ENCODE measurements at regions not wholly inside any gene's neighbourhood (a gene's known extent, or its start where the extent isn't known, plus 50 kb on each side); places are given as distances from the start of the nearest gene placed in this dataset.
"Not testable (repeated sequence)": the region's sequence is repeated elsewhere in the genome, so short reads cannot be mapped to it uniquely, and the experiment has no call there.

- H4K5ac ChIP-seq (ENCODE audit: insufficient read length, low read depth, low read length) = no peak overlapping the region
- H3K9me3 Mint-ChIP-seq = peaks cover 0 to 6% of the 10 kb centered on the region in 2 experiments; a peak in 4 of 5 replicates
- peaks cover 0 to 4% (median 0%) of the 10 kb centered on the region in 3 experiments; a peak in 3 of 7 replicates for H3K36me3 Mint-ChIP-seq (ENCODE audit: insufficient read depth in 1 of 3, low read depth in 3 of 3)
- H3K4me1 Mint-ChIP-seq = peaks cover 8 to 10% of the 10 kb centered on the region in 2 experiments
- no peak overlapping the region for H3T11ph ChIP-seq (ENCODE audit: low read length)
- no peak for DNase-seq
- no peak overlapping the region for H2BK5ac ChIP-seq (ENCODE audit: insufficient read length, low read length)
- TF ChIP-seq CTCF (conservative IDR thresholded peaks at IDR 0.05) = no peak
- H3K4me1 ChIP-seq (ENCODE audit: insufficient read depth, low read length) = no peaks in the 10 kb centered on the region
- H3K23ac ChIP-seq (ENCODE audit: insufficient read length, low read depth, low read length) = no peak overlapping the region
- H2BK20ac ChIP-seq (ENCODE audit: low read depth, low read length, poor library complexity, severe bottlenecking) = no peak overlapping the region
- H3K9me3 ChIP-seq (ENCODE audit: control insufficient read depth, low read depth, low read length) = no peaks in the 10 kb centered on the region
- H3K4ac ChIP-seq (ENCODE audit: low read depth, low read length) = no peak overlapping the region
- no peaks in the 10 kb centered on the region for H3K23me2 ChIP-seq (ENCODE audit: insufficient read length, low read depth, low read length, poor library complexity, severe bottlenecking)
- no peak overlapping the region for H4K91ac ChIP-seq (ENCODE audit: insufficient read length, low read depth, low read length)
- no peak overlapping the region for H3K4me2 ChIP-seq (ENCODE audit: insufficient read depth, insufficient read length, low read length)
- no peak overlapping the region for H2AK5ac ChIP-seq (ENCODE audit: insufficient read length, low read length)
- no peaks in the 10 kb centered on the region for H4K20me1 ChIP-seq (ENCODE audit: control insufficient read depth, insufficient read depth, insufficient read length)
- no peak overlapping the region for H3K18ac ChIP-seq (ENCODE audit: insufficient read length, low read depth, low read length)
- no peak overlapping the region for H3K4me3 Mint-ChIP-seq
- WGBS (ENCODE audit: extremely low coverage, insufficient read length, low lambda C conversion rate) = no CpG with 5 or more reads among the region's 2 CpGs
- no peak overlapping the region for H2BK12ac ChIP-seq (ENCODE audit: insufficient read length, low read depth, low read length)
- H3K27ac ChIP-seq (ENCODE audit: insufficient read length, low read depth, low read length) = no peak overlapping the region
- no peaks in the 10 kb centered on the region for H3K27me3 Mint-ChIP-seq (ENCODE audit: low read depth)
- no peaks in the 10 kb centered on the region for H3K27me3 ChIP-seq (ENCODE audit: insufficient read depth, low read length)
- no peak overlapping the region for H3K27ac Mint-ChIP-seq
- no peak overlapping the region for H3K56ac ChIP-seq (ENCODE audit: insufficient read length, low read depth, low read length)
- H2BK15ac ChIP-seq (ENCODE audit: low read depth, low read length) = no peak overlapping the region
- H3K79me1 ChIP-seq (ENCODE audit: insufficient read depth, low read depth, low read length, poor library complexity, severe bottlenecking) = no peaks in the 10 kb centered on the region
- no peak overlapping the region for H4K8ac ChIP-seq (replicated peaks; ENCODE audit: insufficient read length, low read depth, low read length)
- H3K79me2 ChIP-seq (ENCODE audit: insufficient read depth, low read length) = no peaks in the 10 kb centered on the region
- no peak overlapping the region for H2BK120ac ChIP-seq (ENCODE audit: low read depth, low read length, poor library complexity, severe bottlenecking)
- no peak overlapping the region for H2AFZ ChIP-seq (ENCODE audit: low read length)
- H3K9ac ChIP-seq (ENCODE audit: extremely low read depth, insufficient read length, low read length) = no peak overlapping the region
- no peak overlapping the region for H3K14ac ChIP-seq (ENCODE audit: insufficient read depth, low read length)
Observed at GRCh38 chr3:78511840-78512239, 1256.0 kb downstream of the ROBO1 start.

GRCh38 chr3:78512786-78513185 is 1255.0 kb downstream of the ROBO1 start:
- not testable (repeated sequence) for H3K4ac ChIP-seq (ENCODE audit: low read depth, low read length); H3T11ph ChIP-seq (ENCODE audit: low read length); H2AK5ac ChIP-seq (ENCODE audit: insufficient read length, low read length); H3K4me1 ChIP-seq (ENCODE audit: insufficient read depth, low read length); H2AFZ ChIP-seq (ENCODE audit: low read length); H3K27me3 Mint-ChIP-seq (ENCODE audit: low read depth); H2BK120ac ChIP-seq (ENCODE audit: low read depth, low read length, poor library complexity, severe bottlenecking); H4K8ac ChIP-seq (replicated peaks; ENCODE audit: insufficient read length, low read depth, low read length); H2BK20ac ChIP-seq (ENCODE audit: low read depth, low read length, poor library complexity, severe bottlenecking); H3K9ac ChIP-seq (ENCODE audit: extremely low read depth, insufficient read length, low read length); H3K14ac ChIP-seq (ENCODE audit: insufficient read depth, low read length); H2BK15ac ChIP-seq (ENCODE audit: low read depth, low read length); H3K18ac ChIP-seq (ENCODE audit: insufficient read length, low read depth, low read length); H3K27me3 ChIP-seq (ENCODE audit: insufficient read depth, low read length); H4K91ac ChIP-seq (ENCODE audit: insufficient read length, low read depth, low read length); H3K56ac ChIP-seq (ENCODE audit: insufficient read length, low read depth, low read length); H3K4me1 Mint-ChIP-seq; H3K27ac Mint-ChIP-seq; H3K36me3 Mint-ChIP-seq (ENCODE audit: insufficient read depth in 1 of 3, low read depth in 3 of 3); H3K4me3 Mint-ChIP-seq; H3K9me3 Mint-ChIP-seq; H3K79me2 ChIP-seq (ENCODE audit: insufficient read depth, low read length); H4K20me1 ChIP-seq (ENCODE audit: control insufficient read depth, insufficient read depth, insufficient read length); H3K27ac ChIP-seq (ENCODE audit: insufficient read length, low read depth, low read length); H3K79me1 ChIP-seq (ENCODE audit: insufficient read depth, low read depth, low read length, poor library complexity, severe bottlenecking); H2BK12ac ChIP-seq (ENCODE audit: insufficient read length, low read depth, low read length); H3K9me3 ChIP-seq (ENCODE audit: control insufficient read depth, low read depth, low read length); DNase-seq; H2BK5ac ChIP-seq (ENCODE audit: insufficient read length, low read length); H3K23ac ChIP-seq (ENCODE audit: insufficient read length, low read depth, low read length); H4K5ac ChIP-seq (ENCODE audit: insufficient read length, low read depth, low read length); H3K23me2 ChIP-seq (ENCODE audit: insufficient read length, low read depth, low read length, poor library complexity, severe bottlenecking); H3K4me2 ChIP-seq (ENCODE audit: insufficient read depth, insufficient read length, low read length)
- WGBS (ENCODE audit: extremely low coverage, insufficient read length, low lambda C conversion rate) = no CpG with 5 or more reads among the region's 4 CpGs
